ENCODE measurements at regions not wholly inside any gene's neighbourhood (a gene's known extent, or its start where the extent isn't known, plus 50 kb on each side); places are given as distances from the start of the nearest gene placed in this dataset.

DNA sequence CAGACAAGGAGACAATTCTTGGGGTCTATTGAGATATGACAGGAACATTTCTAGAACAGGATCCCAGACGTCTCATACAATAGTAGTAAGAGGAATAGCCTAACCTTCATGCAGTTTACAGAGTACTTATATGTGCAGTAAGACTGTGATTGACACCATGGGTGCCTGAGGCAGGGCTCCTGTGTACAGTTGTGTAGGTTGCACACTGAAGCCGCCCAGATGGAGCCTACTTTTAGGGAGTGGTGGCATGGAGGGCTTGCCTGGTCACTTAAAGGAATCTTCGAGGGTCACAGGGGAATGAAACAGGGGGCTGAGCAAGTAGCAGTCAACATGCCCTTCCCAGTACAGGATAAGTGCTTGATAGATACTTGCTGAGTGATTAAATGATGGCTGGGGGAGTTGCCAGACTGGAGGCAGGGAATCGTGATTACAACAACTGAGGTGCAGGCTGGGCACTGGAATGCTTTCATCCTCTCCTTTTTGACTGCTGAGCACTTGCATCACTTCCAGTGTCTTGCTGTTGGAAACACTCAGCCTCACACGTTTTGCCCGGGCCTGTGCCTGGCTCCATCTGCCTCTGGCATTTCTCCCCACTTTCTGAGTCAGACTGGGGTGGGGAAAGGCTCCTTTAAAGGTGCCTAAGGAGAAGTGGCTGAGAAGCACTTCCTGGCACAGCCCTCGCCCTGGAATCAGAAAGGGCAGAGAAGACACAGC is 71.0 kb downstream of the COPRS start:
- TF ChIP-seq, protein P1, sequence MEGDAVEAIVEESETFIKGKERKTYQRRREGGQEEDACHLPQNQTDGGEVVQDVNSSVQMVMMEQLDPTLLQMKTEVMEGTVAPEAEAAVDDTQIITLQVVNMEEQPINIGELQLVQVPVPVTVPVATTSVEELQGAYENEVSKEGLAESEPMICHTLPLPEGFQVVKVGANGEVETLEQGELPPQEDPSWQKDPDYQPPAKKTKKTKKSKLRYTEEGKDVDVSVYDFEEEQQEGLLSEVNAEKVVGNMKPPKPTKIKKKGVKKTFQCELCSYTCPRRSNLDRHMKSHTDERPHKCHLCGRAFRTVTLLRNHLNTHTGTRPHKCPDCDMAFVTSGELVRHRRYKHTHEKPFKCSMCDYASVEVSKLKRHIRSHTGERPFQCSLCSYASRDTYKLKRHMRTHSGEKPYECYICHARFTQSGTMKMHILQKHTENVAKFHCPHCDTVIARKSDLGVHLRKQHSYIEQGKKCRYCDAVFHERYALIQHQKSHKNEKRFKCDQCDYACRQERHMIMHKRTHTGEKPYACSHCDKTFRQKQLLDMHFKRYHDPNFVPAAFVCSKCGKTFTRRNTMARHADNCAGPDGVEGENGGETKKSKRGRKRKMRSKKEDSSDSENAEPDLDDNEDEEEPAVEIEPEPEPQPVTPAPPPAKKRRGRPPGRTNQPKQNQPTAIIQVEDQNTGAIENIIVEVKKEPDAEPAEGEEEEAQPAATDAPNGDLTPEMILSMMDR (IDR thresholded peaks at IDR 0.05 in 4 of 5, conservative IDR thresholded peaks at IDR 0.05 in 1 of 5): no peak
- TF ChIP-seq POLR2A (IDR thresholded peaks at IDR 0.05): no peak

Measured in gastrocnemius medialis (tissue), 4 donors.